Mesendoderm (in vitro differentiated cells): ENCODE measurements at regions not wholly inside any gene's neighbourhood (a gene's known extent, or its start where the extent isn't known, plus 50 kb on each side); places are given as distances from the start of the nearest gene placed in this dataset.

Experiments used
- DNase-seq: peaks from one replicate; pipeline ENCODE4 v3.0.0; 2013
- H2AK5ac ChIP-seq: 2 replicates; pipeline ENCODE4 v1.6.1; 2013; ENCODE audit warnings: low read length, inconsistent platforms
- H2BK120ac ChIP-seq: 2 replicates; pipeline ENCODE4 v1.6.1; 2013; ENCODE audit warnings: low read depth, mild to moderate bottlenecking, low read length, moderate library complexity, mixed read lengths
- H2BK15ac ChIP-seq: replicated peaks from 2 replicates; pipeline ENCODE4 v1.6.1; 2013; ENCODE audit warnings: low read depth, mild to moderate bottlenecking, moderate library complexity
- H2BK5ac ChIP-seq: 2 replicates; pipeline ENCODE4 v1.6.1; 2013; ENCODE audit warnings: low read length, inconsistent platforms
- H3K18ac ChIP-seq: 2 replicates; pipeline ENCODE4 v1.6.1; 2013; ENCODE audit warnings: mild to moderate bottlenecking, low read length, mixed read lengths
- H3K23ac ChIP-seq: one replicate; pipeline ENCODE4 v1.6.1; 2013; ENCODE audit warnings: low read length
- H3K27ac ChIP-seq: 2 replicates; pipeline ENCODE4 v1.5.1; 2013; ENCODE audit warnings: low read depth, mild to moderate bottlenecking, inconsistent platforms, low read length, moderate library complexity
- H3K27me3 ChIP-seq: 2 replicates; pipeline ENCODE4 v1.6.1; 2013; ENCODE audit warnings: low read length, control low read depth, mild to moderate bottlenecking, inconsistent platforms; ENCODE audit not compliant: insufficient read depth, poor library complexity
- H3K36me3 ChIP-seq: 2 replicates; pipeline ENCODE4 v1.6.1; 2013; ENCODE audit warnings: low read length, inconsistent platforms; ENCODE audit not compliant: control insufficient read depth, insufficient read depth
- H3K4ac ChIP-seq: one replicate; pipeline ENCODE4 v1.6.1; 2013; ENCODE audit warnings: low read depth, mild to moderate bottlenecking, low read length, moderate library complexity
- H3K4me1 ChIP-seq: 2 replicates; pipeline ENCODE4 v1.6.1; 2013; ENCODE audit warnings: low read depth, low read length, inconsistent platforms; ENCODE audit not compliant: control insufficient read depth
- H3K4me2 ChIP-seq: 2 replicates; pipeline ENCODE4 v1.6.1; 2013; ENCODE audit warnings: low read length
- H3K4me3 ChIP-seq: 2 replicates; pipeline ENCODE4 v1.5.1; 2013; ENCODE audit warnings: mild to moderate bottlenecking, low read length
- H3K56ac ChIP-seq: one replicate; pipeline ENCODE4 v1.6.1; 2013; ENCODE audit warnings: low read length
- H3K79me1 ChIP-seq: 2 replicates; pipeline ENCODE4 v1.6.1; 2013; ENCODE audit warnings: low read length, inconsistent platforms
- H3K79me2 ChIP-seq: 2 replicates; pipeline ENCODE4 v1.6.1; 2013; ENCODE audit warnings: mild to moderate bottlenecking, low read length; ENCODE audit not compliant: control insufficient read depth, insufficient read depth
- H3K9ac ChIP-seq: 2 replicates; pipeline ENCODE4 v1.6.1; 2013; ENCODE audit warnings: low read length, inconsistent platforms
- H4K5ac ChIP-seq: one replicate; pipeline ENCODE4 v1.6.1; 2013; ENCODE audit warnings: low read length
- H4K8ac ChIP-seq: one replicate; pipeline ENCODE4 v1.6.1; 2013; ENCODE audit warnings: low read depth, mild to moderate bottlenecking, control low read depth, low read length, moderate library complexity
- WGBS: extraction: QIAGEN DNeasy Blood & Tissue Kit; methylation state at CpG from one replicate; pipeline ENCODE4 v1.1.7; 2013; ENCODE audit warnings: low lambda C conversion rate, missing lambda C conversion rate; ENCODE audit not compliant: insufficient coverage; ENCODE audit errors: extremely low coverage; 5-methylcytosine and 5-hydroxymethylcytosine counted together

- Histone ChIP-seq H3K4me2 (no peak overlapping the region), H3K9ac (no peak overlapping the region), H2AK5ac (no peak overlapping the region), H3K79me1 (no peaks in the 10 kb centered on the region), H3K4ac (no peak overlapping the region), H3K4me3 (no peak overlapping the region), H2BK15ac (no peak overlapping the region), H3K27ac (no peak overlapping the region), H3K23ac (no peak overlapping the region), H2BK120ac (no peak overlapping the region), H3K56ac (no peak overlapping the region), H3K36me3 (no peaks in the 10 kb centered on the region), H3K18ac (no peak overlapping the region), H3K27me3 (no peaks in the 10 kb centered on the region), H4K8ac (no peak overlapping the region), H3K4me1 (no peaks in the 10 kb centered on the region), H2BK5ac (no peak overlapping the region), H3K79me2 (no peaks in the 10 kb centered on the region), H4K5ac (no peak overlapping the region)
- no peak for DNase-seq
Measured at GRCh38 chr3:176584413-176585176, 612.7 kb downstream of the TBL1XR1 start.

- Histone ChIP-seq H3K27ac (no peak overlapping the region), H3K23ac (no peak overlapping the region), H3K79me2 (no peaks in the 10 kb centered on the region), H3K27me3 (no peaks in the 10 kb centered on the region), H3K18ac (no peak overlapping the region), H3K4me3 (no peak overlapping the region), H3K4me2 (no peak overlapping the region), H3K36me3 (no peaks in the 10 kb centered on the region), H4K8ac (no peak overlapping the region), H2AK5ac (no peak overlapping the region), H3K4me1 (no peaks in the 10 kb centered on the region), H2BK15ac (no peak overlapping the region), H3K4ac (no peak overlapping the region), H3K56ac (no peak overlapping the region), H3K9ac (no peak overlapping the region), H2BK120ac (no peak overlapping the region), H4K5ac (no peak overlapping the region), H3K79me1 (no peaks in the 10 kb centered on the region), H2BK5ac (no peak overlapping the region)
- no CpG with 5 or more reads among the region's 1 CpG for WGBS
- DNase-seq: no peak
Measured at GRCh38 chr3:176583956-176584355, 613.3 kb downstream of the TBL1XR1 start.

GRCh38 chr3:176581589-176581988 is 615.7 kb downstream of the TBL1XR1 start:
- H2BK5ac ChIP-seq: no peak overlapping the region
- no peak for DNase-seq
- H3K27ac ChIP-seq: no peak overlapping the region
- no peak overlapping the region for H3K18ac ChIP-seq
- no peak overlapping the region for H3K9ac ChIP-seq
- no peaks in the 10 kb centered on the region for H3K79me2 ChIP-seq
- H2AK5ac ChIP-seq: no peak overlapping the region
- H3K36me3 ChIP-seq: no peaks in the 10 kb centered on the region
- no peaks in the 10 kb centered on the region for H3K79me1 ChIP-seq
- no CpG with 5 or more reads among the region's 1 CpG for WGBS
- H4K8ac ChIP-seq: no peak overlapping the region
- H2BK15ac ChIP-seq: no peak overlapping the region
- no peak overlapping the region for H3K4me2 ChIP-seq
- H3K4me3 ChIP-seq: no peak overlapping the region
- no peak overlapping the region for H3K23ac ChIP-seq
- H3K4ac ChIP-seq: no peak overlapping the region
- H3K4me1 ChIP-seq: no peaks in the 10 kb centered on the region
- H2BK120ac ChIP-seq: no peak overlapping the region
- no peak overlapping the region for H4K5ac ChIP-seq
- H3K56ac ChIP-seq: no peak overlapping the region
- H3K27me3 ChIP-seq: no peaks in the 10 kb centered on the region

GRCh38 chr3:176579711-176580185 is 617.5 kb downstream of the TBL1XR1 start:
- H3K4me3 ChIP-seq: no peak overlapping the region
- H2BK15ac ChIP-seq: no peak overlapping the region
- no peaks in the 10 kb centered on the region for H3K36me3 ChIP-seq
- H2BK120ac ChIP-seq: no peak overlapping the region
- no peak overlapping the region for H3K9ac ChIP-seq
- H3K4ac ChIP-seq: no peak overlapping the region
- DNase-seq: no peak
- no peak overlapping the region for H3K56ac ChIP-seq
- no CpG with 5 or more reads among the region's 2 CpGs for whole genome bisulfite sequencing
- no peaks in the 10 kb centered on the region for H3K4me1 ChIP-seq
- no peaks in the 10 kb centered on the region for H3K79me1 ChIP-seq
- H3K18ac ChIP-seq: no peak overlapping the region
- H3K27ac ChIP-seq: no peak overlapping the region
- H3K23ac ChIP-seq: no peak overlapping the region
- H3K27me3 ChIP-seq: no peaks in the 10 kb centered on the region
- H3K4me2 ChIP-seq: no peak overlapping the region
- H4K5ac ChIP-seq: no peak overlapping the region
- no peak overlapping the region for H2AK5ac ChIP-seq
- no peaks in the 10 kb centered on the region for H3K79me2 ChIP-seq
- H4K8ac ChIP-seq: no peak overlapping the region
- H2BK5ac ChIP-seq: no peak overlapping the region

GRCh38 chr3:176578316-176578715 is 619.0 kb downstream of the TBL1XR1 start:
- Histone ChIP-seq H3K79me1 (no peaks in the 10 kb centered on the region), H3K56ac (no peak overlapping the region), H2BK15ac (no peak overlapping the region), H3K4me2 (no peak overlapping the region), H3K36me3 (no peaks in the 10 kb centered on the region), H2BK5ac (no peak overlapping the region), H3K18ac (no peak overlapping the region), H4K8ac (no peak overlapping the region), H3K79me2 (no peaks in the 10 kb centered on the region), H3K23ac (no peak overlapping the region), H4K5ac (no peak overlapping the region), H3K27me3 (no peaks in the 10 kb centered on the region), H3K4me3 (no peak overlapping the region), H3K4me1 (no peaks in the 10 kb centered on the region), H3K9ac (no peak overlapping the region), H2AK5ac (no peak overlapping the region), H3K4ac (no peak overlapping the region), H2BK120ac (no peak overlapping the region), H3K27ac (no peak overlapping the region)
- no peak for DNase-seq
- no CpG with 5 or more reads among the region's 3 CpGs for WGBS

- no peaks in the 10 kb centered on the region for H3K4me1 ChIP-seq
- H2AK5ac ChIP-seq: no peak overlapping the region
- no peak overlapping the region for H3K18ac ChIP-seq
- no peaks in the 10 kb centered on the region for H3K79me1 ChIP-seq
- H3K27ac ChIP-seq: no peak overlapping the region
- H3K4ac ChIP-seq: no peak overlapping the region
- no peak overlapping the region for H2BK5ac ChIP-seq
- H2BK120ac ChIP-seq: no peak overlapping the region
- no peak overlapping the region for H3K4me2 ChIP-seq
- no peak overlapping the region for H4K8ac ChIP-seq
- DNase-seq: no peak
- no peaks in the 10 kb centered on the region for H3K79me2 ChIP-seq
- no peak overlapping the region for H4K5ac ChIP-seq
- H3K56ac ChIP-seq: no peak overlapping the region
- H3K9ac ChIP-seq: no peak overlapping the region
- no peak overlapping the region for H2BK15ac ChIP-seq
- WGBS: no CpG with 5 or more reads among the region's 5 CpGs
- H3K23ac ChIP-seq: no peak overlapping the region
- H3K27me3 ChIP-seq: no peaks in the 10 kb centered on the region
- H3K4me3 ChIP-seq: no peak overlapping the region
- H3K36me3 ChIP-seq: no peaks in the 10 kb centered on the region
Measured at GRCh38 chr3:176577447-176577846, 619.8 kb downstream of the TBL1XR1 start.
